ENCODE measurements at regions not wholly inside any gene's neighbourhood (a gene's known extent, or its start where the extent isn't known, plus 50 kb on each side); places are given as distances from the start of the nearest gene placed in this dataset.
"Not testable (repeated sequence)": the region's sequence is repeated elsewhere in the genome, so short reads cannot be mapped to it uniquely, and the experiment has no call there.

GRCh38 chr21:15932726-15933125, 202.9 kb downstream of the USP25 start:
- Mint-ChIP-seq H3K4me1 (no peaks in the 10 kb centered on the region), H3K27ac (no peak overlapping the region), H3K27me3 (peaks cover 1% of the 10 kb centered on the region), H3K9me3 (no peaks in the 10 kb centered on the region), H3K36me3 (no peaks in the 10 kb centered on the region), H3K4me3 (no peak overlapping the region)

- no peaks in the 10 kb centered on the region for H3K9me3 Mint-ChIP-seq
- no peaks in the 10 kb centered on the region for H3K4me1 Mint-ChIP-seq
- H3K4me3 Mint-ChIP-seq: no peak overlapping the region
- H3K27ac Mint-ChIP-seq: no peak overlapping the region
- no peaks in the 10 kb centered on the region for H3K36me3 Mint-ChIP-seq
- H3K27me3 Mint-ChIP-seq: no peaks in the 10 kb centered on the region
These were observed 205.7 kb downstream of the USP25 start for GRCh38 chr21:15935530-15935929.

GRCh38 chr21:15943009-15943666, 213.4 kb downstream of the USP25 start:
- Mint-ChIP-seq H3K36me3 (no peaks in the 10 kb centered on the region), H3K4me3 (no peak overlapping the region), H3K27me3 (peaks cover 12% of the 10 kb centered on the region), H3K27ac (no peak overlapping the region), H3K9me3 (no peaks in the 10 kb centered on the region), H3K4me1 (no peaks in the 10 kb centered on the region)

GRCh38 chr21:15947677-15948076, 217.9 kb downstream of the USP25 start:
- H3K4me1 Mint-ChIP-seq: no peaks in the 10 kb centered on the region
- no peak overlapping the region for H3K4me3 Mint-ChIP-seq
- H3K27me3 Mint-ChIP-seq: peaks cover 16% of the 10 kb centered on the region
- peaks cover 3% of the 10 kb centered on the region for H3K36me3 Mint-ChIP-seq
- H3K27ac Mint-ChIP-seq: no peak overlapping the region
- peaks cover 9% of the 10 kb centered on the region for H3K9me3 Mint-ChIP-seq

- Mint-ChIP-seq H3K9me3 (peaks cover 21% of the 10 kb centered on the region), H3K36me3 (peaks cover 5% of the 10 kb centered on the region), H3K27me3 (peaks cover 6% of the 10 kb centered on the region), H3K27ac (no peak overlapping the region), H3K4me1 (no peaks in the 10 kb centered on the region), H3K4me3 (no peak overlapping the region)
These were observed 223.9 kb downstream of the USP25 start for GRCh38 chr21:15953551-15954116.

GRCh38 chr21:15964236-15964855, 234.6 kb downstream of the USP25 start:
- Mint-ChIP-seq H3K27me3 (peaks cover 3% of the 10 kb centered on the region), H3K27ac (no peak overlapping the region), H3K4me1 (no peaks in the 10 kb centered on the region), H3K9me3 (no peaks in the 10 kb centered on the region), H3K4me3 (no peak overlapping the region), H3K36me3 (no peaks in the 10 kb centered on the region)

GRCh38 chr21:15966231-15966630, 236.4 kb downstream of the USP25 start:
- H3K27me3 Mint-ChIP-seq: peaks cover 1% of the 10 kb centered on the region
- no peaks in the 10 kb centered on the region for H3K9me3 Mint-ChIP-seq
- no peaks in the 10 kb centered on the region for H3K36me3 Mint-ChIP-seq

GRCh38 chr21:15966651-15967050, 236.9 kb downstream of the USP25 start:
- no peaks in the 10 kb centered on the region for H3K27me3 Mint-ChIP-seq
- H3K4me3 Mint-ChIP-seq: no peak overlapping the region
- no peaks in the 10 kb centered on the region for H3K9me3 Mint-ChIP-seq
- H3K27ac Mint-ChIP-seq: no peak overlapping the region
- H3K36me3 Mint-ChIP-seq: no peaks in the 10 kb centered on the region
- no peaks in the 10 kb centered on the region for H3K4me1 Mint-ChIP-seq

More at GRCh38 chr21:15966231-15966630, 236.4 kb downstream of the USP25 start:
- H3K4me3 Mint-ChIP-seq: no peak overlapping the region
- no peak overlapping the region for H3K27ac Mint-ChIP-seq
- H3K4me1 Mint-ChIP-seq: no peaks in the 10 kb centered on the region

- Mint-ChIP-seq H3K9me3 (no peaks in the 10 kb centered on the region), H3K27me3 (no peaks in the 10 kb centered on the region), H3K4me3 (no peak overlapping the region), H3K4me1 (no peaks in the 10 kb centered on the region), H3K27ac (no peak overlapping the region), H3K36me3 (no peaks in the 10 kb centered on the region)
These were observed 237.9 kb downstream of the USP25 start for GRCh38 chr21:15967661-15968060.

GRCh38 chr21:15968776-15969310, 239.1 kb downstream of the USP25 start:
- Mint-ChIP-seq H3K4me3 (no peak overlapping the region), H3K36me3 (no peaks in the 10 kb centered on the region), H3K27me3 (peaks cover 1% of the 10 kb centered on the region), H3K4me1 (no peaks in the 10 kb centered on the region), H3K27ac (no peak overlapping the region), H3K9me3 (no peaks in the 10 kb centered on the region)

GRCh38 chr21:15976807-15977206, 247.0 kb downstream of the USP25 start:
- Mint-ChIP-seq H3K4me3 (no peak overlapping the region), H3K36me3 (no peaks in the 10 kb centered on the region), H3K27me3 (peaks cover 1% of the 10 kb centered on the region), H3K4me1 (no peaks in the 10 kb centered on the region), H3K27ac (no peak overlapping the region), H3K9me3 (no peaks in the 10 kb centered on the region)

- Mint-ChIP-seq H3K9me3 (no peaks in the 10 kb centered on the region), H3K36me3 (no peaks in the 10 kb centered on the region), H3K27ac (no peak overlapping the region), H3K4me1 (no peaks in the 10 kb centered on the region), H3K27me3 (peaks cover 1% of the 10 kb centered on the region), H3K4me3 (no peak overlapping the region)
These were observed 248.5 kb downstream of the USP25 start for GRCh38 chr21:15978215-15978738.

- H3K4me3 Mint-ChIP-seq, H3K27me3 Mint-ChIP-seq, H3K36me3 Mint-ChIP-seq, H3K27ac Mint-ChIP-seq, H3K4me1 Mint-ChIP-seq, H3K9me3 Mint-ChIP-seq: not testable (repeated sequence)
These were observed 249.7 kb downstream of the USP25 start for GRCh38 chr21:15979493-15979892.

GRCh38 chr21:15986277-15986676, 256.5 kb downstream of the USP25 start:
- no peak overlapping the region for H3K4me3 Mint-ChIP-seq
- no peak overlapping the region for H3K27ac Mint-ChIP-seq
- no peaks in the 10 kb centered on the region for H3K36me3 Mint-ChIP-seq
- H3K9me3 Mint-ChIP-seq: no peaks in the 10 kb centered on the region
- H3K4me1 Mint-ChIP-seq: no peaks in the 10 kb centered on the region
- peaks cover 7% of the 10 kb centered on the region for H3K27me3 Mint-ChIP-seq

GRCh38 chr21:15992171-15992570, 262.4 kb downstream of the USP25 start:
- no peak overlapping the region for H3K27ac Mint-ChIP-seq
- no peaks in the 10 kb centered on the region for H3K9me3 Mint-ChIP-seq
- H3K4me3 Mint-ChIP-seq: no peak overlapping the region
- H3K36me3 Mint-ChIP-seq: no peaks in the 10 kb centered on the region
- H3K27me3 Mint-ChIP-seq: peaks cover 4% of the 10 kb centered on the region
- no peaks in the 10 kb centered on the region for H3K4me1 Mint-ChIP-seq

GRCh38 chr21:15993951-15994350, 264.2 kb downstream of the USP25 start:
- peaks cover 4% of the 10 kb centered on the region for H3K27me3 Mint-ChIP-seq
- H3K36me3 Mint-ChIP-seq: no peaks in the 10 kb centered on the region
- H3K4me1 Mint-ChIP-seq: no peaks in the 10 kb centered on the region
- no peaks in the 10 kb centered on the region for H3K9me3 Mint-ChIP-seq
- no peak overlapping the region for H3K27ac Mint-ChIP-seq
- H3K4me3 Mint-ChIP-seq: no peak overlapping the region

Measured in activated naive CD4-positive, alpha-beta T cell treated with anti-CD3 and anti-CD28 coated beads, Interleukin-2, amount 50 U/mL, for 24 hours (primary cell).